ENCODE measurements at regions not wholly inside any gene's neighbourhood (a gene's known extent, or its start where the extent isn't known, plus 50 kb on each side); places are given as distances from the start of the nearest gene placed in this dataset.
"Not testable (repeated sequence)": the region's sequence is repeated elsewhere in the genome, so short reads cannot be mapped to it uniquely, and the experiment has no call there.

- in situ Hi-C loops (cut with HindIII; ENCODE audit: low pct_unique_long_range_greater_than_20kb, low sequenced_read_pairs): no loop called here
- DNase-seq (ENCODE audit: low read depth): no peak
These were observed 117.9 kb upstream of the IRX4 start for GRCh38 chr5:2000591-2000990.

DNA sequence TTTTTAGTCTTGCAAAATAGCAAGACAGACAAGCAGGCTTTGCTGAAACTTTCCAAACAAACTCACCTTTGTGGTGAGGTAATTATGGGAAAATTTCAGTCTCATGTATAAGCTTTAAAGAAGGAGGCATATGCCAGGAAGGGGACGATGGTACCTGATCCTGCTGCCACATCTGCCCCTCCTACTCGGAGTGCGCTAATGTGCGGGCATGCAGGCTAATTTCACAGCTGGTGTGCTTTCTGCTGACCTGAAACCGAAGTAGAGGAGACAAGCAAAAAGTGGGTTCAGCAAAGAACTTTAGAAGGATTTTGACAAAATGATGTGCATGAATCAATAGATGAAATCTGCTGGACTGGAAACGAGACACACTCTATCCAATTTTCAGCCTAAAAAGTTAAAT, 117.1 kb upstream of the IRX4 start:
- in situ Hi-C loops (cut with HindIII; ENCODE audit: low pct_unique_long_range_greater_than_20kb, low sequenced_read_pairs): no loop called here

DNA sequence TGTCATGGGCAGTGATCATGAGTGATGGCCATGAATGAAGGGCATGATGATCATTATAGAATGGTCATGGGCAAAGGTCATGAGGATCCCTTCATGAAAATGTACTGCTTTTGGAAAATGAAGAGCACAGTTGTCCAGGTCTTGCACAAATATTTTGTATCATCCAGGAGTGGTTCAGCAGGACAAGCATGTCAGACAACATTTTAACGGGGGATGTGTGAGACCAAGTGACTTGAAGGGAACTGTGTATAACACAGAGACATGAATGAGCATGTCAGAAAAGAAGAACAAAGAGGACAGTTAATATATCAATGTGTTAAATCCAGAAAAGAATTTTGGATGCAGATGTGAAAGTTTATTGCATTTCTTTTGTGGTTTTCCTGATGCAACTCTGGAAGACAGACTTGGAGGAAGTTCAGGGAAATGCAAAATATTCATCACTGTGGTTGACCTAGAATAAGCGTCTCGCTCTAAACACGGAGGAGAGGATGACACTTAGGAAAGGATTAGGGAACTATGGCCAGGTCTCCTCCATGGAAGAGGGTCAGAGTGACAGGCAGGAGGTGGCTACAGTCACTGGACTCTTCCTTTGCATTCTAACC, 116.1 kb upstream of the IRX4 start:
- in situ Hi-C loops (cut with HindIII; ENCODE audit: low pct_unique_long_range_greater_than_20kb, low sequenced_read_pairs): no loop called here

More for the DNA sequence above, 117.1 kb upstream of the IRX4 start:
- DNase-seq (ENCODE audit: low read depth): no peak

GRCh38 chr5:1998348-1998669, 115.6 kb upstream of the IRX4 start:
- DNase-seq (ENCODE audit: low read depth): no peak
- in situ Hi-C loops (cut with HindIII; ENCODE audit: low pct_unique_long_range_greater_than_20kb, low sequenced_read_pairs): no loop called here

More for the DNA sequence above, 116.1 kb upstream of the IRX4 start:
- DNase-seq (ENCODE audit: low read depth): no peak

- in situ Hi-C loops (cut with HindIII; ENCODE audit: low pct_unique_long_range_greater_than_20kb, low sequenced_read_pairs): no loop called here
- DNase-seq (ENCODE audit: low read depth): no peak
These were observed 115.1 kb upstream of the IRX4 start for GRCh38 chr5:1997640-1998347.

DNA sequence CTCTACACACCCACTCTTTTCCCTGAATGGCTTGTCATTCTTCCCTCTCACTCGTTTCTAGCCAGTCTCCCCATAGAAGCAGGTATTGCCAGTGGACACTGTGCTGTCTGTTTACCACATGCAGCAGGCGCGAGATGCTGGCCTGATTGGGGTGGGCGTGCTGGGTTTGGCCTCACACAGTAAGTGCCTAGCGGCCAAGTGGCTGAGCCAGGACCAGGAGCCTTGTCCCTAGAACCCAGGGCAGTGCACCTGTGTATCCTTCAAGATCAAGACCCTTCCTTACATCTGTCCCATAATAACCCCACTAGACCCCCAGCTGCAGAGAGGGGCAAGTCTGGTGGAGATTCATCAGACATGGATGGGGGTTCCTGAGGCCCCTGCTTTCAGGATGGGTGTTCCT, 112.8 kb upstream of the IRX4 start:
- in situ Hi-C loops (cut with HindIII; ENCODE audit: low pct_unique_long_range_greater_than_20kb, low sequenced_read_pairs): no loop called here
- no peak for DNase-seq (ENCODE audit: low read depth)

GRCh38 chr5:1987471-1987870, 104.7 kb upstream of the IRX4 start:
- DNase-seq (ENCODE audit: low read depth): no peak
- in situ Hi-C loops (cut with HindIII; ENCODE audit: low pct_unique_long_range_greater_than_20kb, low sequenced_read_pairs): no loop called here

GRCh38 chr5:1985781-1986180, 103.1 kb upstream of the IRX4 start:
- in situ Hi-C loops (cut with HindIII; ENCODE audit: low pct_unique_long_range_greater_than_20kb, low sequenced_read_pairs): no loop called here
- DNase-seq (ENCODE audit: low read depth): no peak

- DNase-seq (ENCODE audit: low read depth): no peak
- in situ Hi-C loops (cut with HindIII; ENCODE audit: low pct_unique_long_range_greater_than_20kb, low sequenced_read_pairs): no loop called here
These were observed 101.4 kb upstream of the IRX4 start for GRCh38 chr5:1983919-1984695.

DNA sequence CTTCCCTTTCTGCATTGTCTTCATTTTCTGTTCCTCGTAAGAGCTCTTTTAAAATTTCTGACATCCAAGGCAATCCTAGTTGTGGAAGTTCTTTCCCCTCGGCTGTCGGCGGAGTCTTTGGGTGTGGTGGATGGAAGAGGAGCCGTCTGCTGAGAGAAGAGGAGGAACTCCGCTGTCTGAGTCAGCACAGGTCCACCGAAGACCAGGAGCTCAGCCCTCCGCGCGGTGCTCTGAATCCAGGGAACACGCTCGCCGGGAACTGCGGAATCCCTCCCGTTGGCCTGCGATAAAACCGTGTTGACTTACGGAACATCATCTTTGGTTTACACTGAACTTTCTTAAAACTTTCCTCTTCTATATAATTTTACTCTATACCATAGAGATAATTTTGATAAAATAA, 100.7 kb upstream of the IRX4 start:
- in situ Hi-C loops (cut with HindIII; ENCODE audit: low pct_unique_long_range_greater_than_20kb, low sequenced_read_pairs): no loop called here
- no peak for DNase-seq (ENCODE audit: low read depth)

DNA sequence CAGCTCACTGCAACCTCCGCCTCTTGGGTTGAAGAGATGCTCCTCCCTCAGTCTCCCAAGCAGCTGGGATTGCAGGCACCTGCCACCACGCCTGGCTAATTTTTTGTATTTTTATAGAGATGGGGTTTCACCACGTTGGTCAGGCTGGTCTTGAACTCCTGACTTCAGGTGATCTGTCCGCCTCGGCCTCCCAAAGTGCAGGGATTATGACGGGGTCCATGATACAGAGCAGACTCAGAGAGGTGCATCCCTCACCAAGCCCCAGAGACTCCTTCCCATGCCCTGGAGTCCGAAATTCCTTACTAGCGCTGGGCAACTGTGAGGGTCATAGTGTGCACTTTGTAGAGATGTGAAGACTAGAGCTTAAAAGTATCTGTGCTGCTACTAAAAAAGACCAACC, 99.8 kb upstream of the IRX4 start:
- DNase-seq (ENCODE audit: low read depth); in situ Hi-C loops (cut with HindIII; ENCODE audit: low pct_unique_long_range_greater_than_20kb, low sequenced_read_pairs): not testable (repeated sequence)

- in situ Hi-C loops (cut with HindIII; ENCODE audit: low pct_unique_long_range_greater_than_20kb, low sequenced_read_pairs): no loop called here
- no peak for DNase-seq (ENCODE audit: low read depth)
These were observed 93.4 kb upstream of the IRX4 start for GRCh38 chr5:1975898-1976765.

GRCh38 chr5:1975406-1975715, 92.6 kb upstream of the IRX4 start:
- DNase-seq (ENCODE audit: low read depth): no peak
- in situ Hi-C loops (cut with HindIII; ENCODE audit: low pct_unique_long_range_greater_than_20kb, low sequenced_read_pairs): no loop called here

DNA sequence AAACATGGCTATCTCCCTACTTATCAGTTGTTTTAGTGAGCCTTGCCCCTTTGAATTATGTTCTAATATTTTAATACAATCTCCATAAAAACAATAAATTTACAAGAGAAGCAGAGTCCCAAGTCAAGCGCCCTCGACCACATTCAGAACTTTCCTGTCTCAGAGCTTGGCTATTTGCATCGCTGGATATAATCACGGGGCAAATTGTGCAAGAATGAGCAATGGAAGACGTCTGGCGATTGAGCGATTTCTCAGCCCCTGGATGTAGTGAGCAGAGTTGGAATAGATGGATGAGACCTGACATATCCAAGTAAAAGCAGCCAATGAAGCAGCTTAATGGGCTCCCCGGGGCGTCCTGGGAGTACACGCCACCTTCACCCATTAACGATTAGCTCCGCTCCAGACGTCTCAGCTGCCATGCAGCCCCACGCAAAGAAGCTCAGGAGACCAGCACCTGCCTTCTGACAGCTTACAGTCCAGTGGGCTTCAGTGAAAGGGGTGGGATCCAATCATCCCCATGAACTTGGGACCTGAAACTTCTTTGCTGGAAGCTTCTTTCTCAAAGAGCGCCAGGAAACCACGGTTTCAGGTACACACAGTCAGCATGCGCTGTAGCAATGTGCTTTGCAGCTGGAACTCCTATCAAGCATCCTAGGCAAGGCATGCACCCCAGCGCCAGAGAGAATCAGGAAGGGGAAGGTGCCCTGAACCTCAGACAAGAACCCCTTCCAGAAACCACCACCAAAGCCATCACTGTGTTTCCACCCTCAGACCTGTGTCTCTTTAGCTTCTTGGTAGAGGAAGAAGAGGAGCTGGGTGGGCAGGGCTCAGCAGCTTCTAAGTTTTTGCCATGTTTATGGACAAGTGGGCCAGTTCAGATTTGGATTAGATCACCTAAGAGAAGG, 92.0 kb upstream of the IRX4 start:
- in situ Hi-C loops (cut with HindIII; ENCODE audit: low pct_unique_long_range_greater_than_20kb, low sequenced_read_pairs): no loop called here

GRCh38 chr5:1974081-1974480, 91.4 kb upstream of the IRX4 start:
- in situ Hi-C loops (cut with HindIII; ENCODE audit: low pct_unique_long_range_greater_than_20kb, low sequenced_read_pairs): no loop called here
- no peak for DNase-seq (ENCODE audit: low read depth)

More for the DNA sequence above, 92.0 kb upstream of the IRX4 start:
- no peak for DNase-seq (ENCODE audit: low read depth)

DNA sequence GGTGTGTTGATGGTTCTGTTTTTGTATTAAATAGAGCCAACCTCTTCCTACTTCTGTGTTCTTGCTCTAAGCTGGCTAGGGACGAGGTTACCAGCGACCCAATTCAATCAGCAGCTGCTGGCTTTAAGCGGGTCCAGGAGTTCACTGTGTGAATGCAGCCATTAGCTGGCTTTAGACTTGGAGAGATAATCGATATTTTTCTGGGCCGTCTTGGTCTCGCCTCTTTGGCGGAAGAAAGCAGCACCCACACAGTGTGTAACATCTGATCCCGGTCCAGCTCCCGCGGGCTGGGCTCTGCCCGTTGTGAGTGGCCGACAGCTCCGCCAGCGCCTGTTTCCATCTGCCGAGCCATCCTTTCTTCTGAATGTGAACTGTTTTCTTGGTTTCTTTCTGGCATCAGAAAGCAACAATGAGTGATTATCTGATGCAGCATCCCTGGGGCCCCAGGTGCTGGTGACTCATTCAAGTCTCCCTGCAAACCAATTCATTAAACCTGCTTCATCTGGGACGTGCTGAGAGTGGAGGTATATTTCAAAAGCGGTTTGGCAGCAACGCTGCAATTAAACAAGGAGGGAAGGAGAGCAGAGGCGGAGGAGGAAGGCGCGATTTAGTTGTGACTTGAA, 90.8 kb upstream of the IRX4 start:
- in situ Hi-C loops (cut with HindIII; ENCODE audit: low pct_unique_long_range_greater_than_20kb, low sequenced_read_pairs): no loop called here
- no peak for DNase-seq (ENCODE audit: low read depth)

DNA sequence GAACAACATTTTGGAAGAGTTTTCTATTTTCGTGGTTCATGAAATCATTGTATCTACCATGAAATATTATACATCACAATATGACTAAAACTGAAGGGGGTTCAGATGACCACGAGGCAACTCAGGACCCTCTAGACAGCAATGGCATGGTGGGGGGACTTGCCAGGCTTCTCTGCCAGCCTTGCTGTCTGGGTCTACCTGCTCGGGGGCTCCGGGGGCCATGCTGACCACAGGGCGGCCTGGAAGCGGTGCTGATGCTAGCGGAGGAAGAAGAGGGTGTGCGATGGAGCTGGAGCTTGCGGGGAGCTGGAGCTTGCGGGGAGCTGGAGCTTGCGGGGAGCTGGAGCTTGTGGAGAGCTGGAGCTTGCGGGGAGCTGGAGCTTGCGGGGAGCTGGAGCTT, 89.2 kb upstream of the IRX4 start:
- in situ Hi-C loops (cut with HindIII; ENCODE audit: low pct_unique_long_range_greater_than_20kb, low sequenced_read_pairs): no loop called here
- no peak for DNase-seq (ENCODE audit: low read depth)

- in situ Hi-C loops (cut with HindIII; ENCODE audit: low pct_unique_long_range_greater_than_20kb, low sequenced_read_pairs): no loop called here
- DNase-seq (ENCODE audit: low read depth): no peak
These were observed 85.0 kb upstream of the IRX4 start for GRCh38 chr5:1967736-1968135.
